GM23338 (cell line): ENCODE measurements at regions not wholly inside any gene's neighbourhood (a gene's known extent, or its start where the extent isn't known, plus 50 kb on each side); places are given as distances from the start of the nearest gene placed in this dataset.

Experiments
- ATAC-seq: fragments of 200-7000 bp; cut with Tn5 transposase; 3 replicates; pipeline ENCODE4 v1.9.1; 2020
- DNase-seq: peaks from one replicate; pipeline ENCODE4 v3.0.0-alpha.2; 2015; ENCODE audit warnings: low spot score
- H2AFZ ChIP-seq: fragments of 200-600 bp; sonication (generic); 2 replicates; pipeline ENCODE4 v1.8.0; 2016; ENCODE audit warnings: antibody characterized with exemption, mild to moderate bottlenecking, moderate library complexity
- H3F3A ChIP-seq: fragments of 200-600 bp; sonication (generic); replicated peaks from 2 replicates; pipeline ENCODE4 v1.8.0; 2017; ENCODE audit warnings: antibody characterized with exemption, mixed run types, low read depth
- H3K27ac ChIP-seq: fragments of 200-600 bp; sonication (generic); 2 replicates; pipeline ENCODE4 v1.6.1; 2016; ENCODE audit warnings: low read depth
- H3K27me3 ChIP-seq: fragments of 200-600 bp; sonication (generic); 2 replicates; pipeline ENCODE4 v1.8.0; 2016; ENCODE audit warnings: mild to moderate bottlenecking, mixed run types, moderate library complexity; ENCODE audit not compliant: insufficient read depth
- H3K36me3 ChIP-seq: fragments of 200-600 bp; sonication (generic); 2 replicates; pipeline ENCODE4 v1.8.0; 2016; ENCODE audit warnings: mild to moderate bottlenecking; ENCODE audit not compliant: insufficient read depth
- H3K4me1 ChIP-seq: fragments of 200-600 bp; sonication (generic); 2 replicates; pipeline ENCODE4 v1.8.0; 2016; ENCODE audit warnings: mild to moderate bottlenecking, moderate library complexity; ENCODE audit not compliant: insufficient read depth
- H3K4me2 ChIP-seq: fragments of 200-600 bp; sonication (generic); 2 replicates; pipeline ENCODE4 v1.7.1; 2017; ENCODE audit warnings: mixed run types
- H3K4me3 ChIP-seq: fragments of 200-600 bp; sonication (generic); 2 replicates; pipeline ENCODE4 v1.6.1; 2016; ENCODE audit warnings: mixed run types
- H3K79me2 ChIP-seq: fragments of 200-600 bp; sonication (generic); replicated peaks from 2 replicates; pipeline ENCODE4 v1.8.0; 2017; ENCODE audit warnings: mild to moderate bottlenecking; ENCODE audit not compliant: insufficient read depth
- H3K9me2 ChIP-seq: fragments of 200-600 bp; sonication (generic); 2 replicates; pipeline ENCODE4 v1.8.0; 2017; ENCODE audit not compliant: insufficient read depth
- H4K20me1 ChIP-seq: fragments of 200-600 bp; sonication (generic); replicated peaks from 2 replicates; pipeline ENCODE4 v1.8.0; 2017; ENCODE audit warnings: mild to moderate bottlenecking; ENCODE audit not compliant: insufficient read depth
- H3K27ac Mint-ChIP-seq: 2 replicates; pipeline ENCODE4 v1.8.0; 2020; ENCODE audit warnings: inconsistent platforms, mild to moderate bottlenecking, moderate library complexity, mixed read lengths
- H3K27me3 Mint-ChIP-seq: 3 replicates; pipeline ENCODE4 v1.8.0; 2022; ENCODE audit warnings: low read depth, mild to moderate bottlenecking, moderate library complexity, mixed read lengths, inconsistent platforms; ENCODE audit not compliant: insufficient read depth, poor library complexity
- H3K36me3 Mint-ChIP-seq: 3 replicates; pipeline ENCODE4 v1.8.0; 2021; ENCODE audit warnings: low read depth, mild to moderate bottlenecking, inconsistent platforms, moderate library complexity, mixed read lengths
- H3K4me1 Mint-ChIP-seq: 3 replicates; pipeline ENCODE4 v1.8.0; 2020; ENCODE audit warnings: mild to moderate bottlenecking, inconsistent platforms, mixed read lengths
- H3K4me3 Mint-ChIP-seq: 3 replicates; pipeline ENCODE4 v1.8.0; 2021; ENCODE audit warnings: moderate library complexity, mild to moderate bottlenecking, inconsistent platforms, mixed read lengths
- H3K9me3 Mint-ChIP-seq: 3 replicates; pipeline ENCODE4 v1.8.0; 2020; ENCODE audit warnings: moderate library complexity, mild to moderate bottlenecking, inconsistent platforms, mixed read lengths
- JUNB ChIP-seq: IDR thresholded peaks from one replicate; pipeline ENCODE4 v1.6.1; 2016; ENCODE audit warnings: antibody characterized with exemption; ENCODE audit not compliant: unreplicated experiment
- POLR2AphosphoS5 ChIP-seq: IDR thresholded peaks from 2 replicates; pipeline ENCODE4 v1.6.1; 2016; ENCODE audit warnings: antibody characterized with exemption, low read depth
- STAT1 ChIP-seq: IDR thresholded peaks from one replicate; pipeline ENCODE4 v1.6.1; 2016; ENCODE audit warnings: antibody characterized with exemption; ENCODE audit not compliant: unreplicated experiment
- TF ChIP-seq, protein P1 (sequence below): IDR thresholded peaks from 2 replicates; pipeline ENCODE4 v1.6.1; 2016; ENCODE audit warnings: antibody characterized with exemption
- TF ChIP-seq, protein P2 (sequence below): fragments of 250-450 bp; sonication (Bioruptor Pico); IDR thresholded peaks from 2 replicates; pipeline ENCODE4 v1.5.0; 2020; ENCODE audit warnings: mild to moderate bottlenecking, moderate library complexity
- TF ChIP-seq, protein P3 (sequence below): IDR thresholded peaks from one replicate; pipeline ENCODE4 v1.6.1; 2018; ENCODE audit warnings: antibody characterized with exemption; ENCODE audit not compliant: unreplicated experiment

DNA sequence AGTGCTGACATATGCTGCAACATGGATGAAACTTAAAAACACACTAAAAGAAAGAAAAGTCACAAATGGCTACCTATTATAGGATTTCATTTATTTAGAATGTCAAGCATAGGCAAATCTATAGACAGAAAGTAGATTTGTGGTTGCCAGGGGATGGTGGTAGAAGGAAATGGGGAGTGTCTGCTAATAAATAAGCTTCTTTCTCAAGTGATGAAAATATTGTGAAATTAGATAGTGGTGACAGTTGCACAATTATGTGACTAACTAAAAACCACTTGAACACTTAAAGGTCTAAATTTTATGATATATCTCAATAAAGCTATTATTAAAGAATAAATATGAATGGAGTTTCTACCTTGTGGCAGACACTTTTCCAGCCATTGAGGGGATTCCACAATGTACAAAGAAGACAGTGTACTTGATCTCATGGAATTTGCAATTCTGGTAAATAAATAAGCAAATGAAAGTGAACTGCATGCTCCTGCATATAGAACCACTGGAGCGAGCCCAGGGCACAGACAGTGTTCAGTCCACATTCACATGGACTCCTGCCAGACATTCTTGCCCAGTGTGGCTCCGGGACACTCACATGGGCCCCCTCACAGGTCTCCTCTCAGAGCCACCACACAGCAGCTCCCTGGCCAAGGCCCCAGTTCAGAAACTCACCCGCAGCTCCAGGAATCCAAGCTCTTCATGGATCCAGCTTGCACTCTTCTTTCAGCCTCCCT lies 107.1 kb upstream of the ARID2 start:
- Histone ChIP-seq H3K4me3 (no peak overlapping the region), H3K4me1 (no peaks in the 10 kb centered on the region), H3K27me3 (no peaks in the 10 kb centered on the region), H3K27ac (no peak overlapping the region), H3K9me2 (no peaks in the 10 kb centered on the region), H3K36me3 (no peaks in the 10 kb centered on the region), H2AFZ (no peak overlapping the region), H4K20me1 (no peaks in the 10 kb centered on the region), H3K4me2 (no peak overlapping the region), H3K79me2 (no peaks in the 10 kb centered on the region), H3F3A (no peaks in the 10 kb centered on the region)
- peaks cover 5% of the 10 kb centered on the region; the same call in 2 of the 3 replicates for H3K4me1 Mint-ChIP-seq
- DNase-seq = no peak
- no peaks in the 10 kb centered on the region for H3K27me3 Mint-ChIP-seq
- TF ChIP-seq POLR2AphosphoS5 (no peak), STAT1 (no peak), JUNB (no peak)
- TF ChIP-seq, protein P1, sequence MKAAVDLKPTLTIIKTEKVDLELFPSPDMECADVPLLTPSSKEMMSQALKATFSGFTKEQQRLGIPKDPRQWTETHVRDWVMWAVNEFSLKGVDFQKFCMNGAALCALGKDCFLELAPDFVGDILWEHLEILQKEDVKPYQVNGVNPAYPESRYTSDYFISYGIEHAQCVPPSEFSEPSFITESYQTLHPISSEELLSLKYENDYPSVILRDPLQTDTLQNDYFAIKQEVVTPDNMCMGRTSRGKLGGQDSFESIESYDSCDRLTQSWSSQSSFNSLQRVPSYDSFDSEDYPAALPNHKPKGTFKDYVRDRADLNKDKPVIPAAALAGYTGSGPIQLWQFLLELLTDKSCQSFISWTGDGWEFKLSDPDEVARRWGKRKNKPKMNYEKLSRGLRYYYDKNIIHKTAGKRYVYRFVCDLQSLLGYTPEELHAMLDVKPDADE = no peak
- TF ChIP-seq, protein P2, sequence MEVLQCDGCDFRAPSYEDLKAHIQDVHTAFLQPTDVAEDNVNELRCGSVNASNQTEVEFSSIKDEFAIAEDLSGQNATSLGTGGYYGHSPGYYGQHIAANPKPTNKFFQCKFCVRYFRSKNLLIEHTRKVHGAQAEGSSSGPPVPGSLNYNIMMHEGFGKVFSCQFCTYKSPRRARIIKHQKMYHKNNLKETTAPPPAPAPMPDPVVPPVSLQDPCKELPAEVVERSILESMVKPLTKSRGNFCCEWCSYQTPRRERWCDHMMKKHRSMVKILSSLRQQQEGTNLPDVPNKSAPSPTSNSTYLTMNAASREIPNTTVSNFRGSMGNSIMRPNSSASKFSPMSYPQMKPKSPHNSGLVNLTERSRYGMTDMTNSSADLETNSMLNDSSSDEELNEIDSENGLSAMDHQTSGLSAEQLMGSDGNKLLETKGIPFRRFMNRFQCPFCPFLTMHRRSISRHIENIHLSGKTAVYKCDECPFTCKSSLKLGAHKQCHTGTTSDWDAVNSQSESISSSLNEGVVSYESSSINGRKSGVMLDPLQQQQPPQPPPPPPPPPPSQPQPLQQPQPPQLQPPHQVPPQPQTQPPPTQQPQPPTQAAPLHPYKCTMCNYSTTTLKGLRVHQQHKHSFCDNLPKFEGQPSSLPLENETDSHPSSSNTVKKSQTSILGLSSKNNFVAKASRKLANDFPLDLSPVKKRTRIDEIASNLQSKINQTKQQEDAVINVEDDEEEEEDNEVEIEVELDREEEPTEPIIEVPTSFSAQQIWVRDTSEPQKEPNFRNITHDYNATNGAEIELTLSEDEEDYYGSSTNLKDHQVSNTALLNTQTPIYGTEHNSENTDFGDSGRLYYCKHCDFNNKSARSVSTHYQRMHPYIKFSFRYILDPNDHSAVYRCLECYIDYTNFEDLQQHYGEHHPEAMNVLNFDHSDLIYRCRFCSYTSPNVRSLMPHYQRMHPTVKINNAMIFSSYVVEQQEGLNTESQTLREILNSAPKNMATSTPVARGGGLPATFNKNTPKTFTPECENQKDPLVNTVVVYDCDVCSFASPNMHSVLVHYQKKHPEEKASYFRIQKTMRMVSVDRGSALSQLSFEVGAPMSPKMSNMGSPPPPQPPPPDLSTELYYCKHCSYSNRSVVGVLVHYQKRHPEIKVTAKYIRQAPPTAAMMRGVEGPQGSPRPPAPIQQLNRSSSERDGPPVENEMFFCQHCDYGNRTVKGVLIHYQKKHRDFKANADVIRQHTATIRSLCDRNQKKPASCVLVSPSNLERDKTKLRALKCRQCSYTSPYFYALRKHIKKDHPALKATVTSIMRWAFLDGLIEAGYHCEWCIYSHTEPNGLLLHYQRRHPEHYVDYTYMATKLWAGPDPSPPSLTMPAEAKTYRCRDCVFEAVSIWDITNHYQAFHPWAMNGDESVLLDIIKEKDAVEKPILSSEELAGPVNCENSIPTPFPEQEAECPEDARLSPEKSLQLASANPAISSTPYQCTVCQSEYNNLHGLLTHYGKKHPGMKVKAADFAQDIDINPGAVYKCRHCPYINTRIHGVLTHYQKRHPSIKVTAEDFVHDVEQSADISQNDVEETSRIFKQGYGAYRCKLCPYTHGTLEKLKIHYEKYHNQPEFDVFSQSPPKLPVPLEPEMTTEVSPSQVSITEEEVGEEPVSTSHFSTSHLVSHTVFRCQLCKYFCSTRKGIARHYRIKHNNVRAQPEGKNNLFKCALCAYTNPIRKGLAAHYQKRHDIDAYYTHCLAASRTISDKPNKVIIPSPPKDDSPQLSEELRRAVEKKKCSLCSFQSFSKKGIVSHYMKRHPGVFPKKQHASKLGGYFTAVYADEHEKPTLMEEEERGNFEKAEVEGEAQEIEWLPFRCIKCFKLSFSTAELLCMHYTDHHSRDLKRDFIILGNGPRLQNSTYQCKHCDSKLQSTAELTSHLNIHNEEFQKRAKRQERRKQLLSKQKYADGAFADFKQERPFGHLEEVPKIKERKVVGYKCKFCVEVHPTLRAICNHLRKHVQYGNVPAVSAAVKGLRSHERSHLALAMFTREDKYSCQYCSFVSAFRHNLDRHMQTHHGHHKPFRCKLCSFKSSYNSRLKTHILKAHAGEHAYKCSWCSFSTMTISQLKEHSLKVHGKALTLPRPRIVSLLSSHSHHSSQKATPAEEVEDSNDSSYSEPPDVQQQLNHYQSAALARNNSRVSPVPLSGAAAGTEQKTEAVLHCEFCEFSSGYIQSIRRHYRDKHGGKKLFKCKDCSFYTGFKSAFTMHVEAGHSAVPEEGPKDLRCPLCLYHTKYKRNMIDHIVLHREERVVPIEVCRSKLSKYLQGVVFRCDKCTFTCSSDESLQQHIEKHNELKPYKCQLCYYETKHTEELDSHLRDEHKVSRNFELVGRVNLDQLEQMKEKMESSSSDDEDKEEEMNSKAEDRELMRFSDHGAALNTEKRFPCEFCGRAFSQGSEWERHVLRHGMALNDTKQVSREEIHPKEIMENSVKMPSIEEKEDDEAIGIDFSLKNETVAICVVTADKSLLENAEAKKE (CRISPR knock-in tag) = no peak
- TF ChIP-seq, protein P3, sequence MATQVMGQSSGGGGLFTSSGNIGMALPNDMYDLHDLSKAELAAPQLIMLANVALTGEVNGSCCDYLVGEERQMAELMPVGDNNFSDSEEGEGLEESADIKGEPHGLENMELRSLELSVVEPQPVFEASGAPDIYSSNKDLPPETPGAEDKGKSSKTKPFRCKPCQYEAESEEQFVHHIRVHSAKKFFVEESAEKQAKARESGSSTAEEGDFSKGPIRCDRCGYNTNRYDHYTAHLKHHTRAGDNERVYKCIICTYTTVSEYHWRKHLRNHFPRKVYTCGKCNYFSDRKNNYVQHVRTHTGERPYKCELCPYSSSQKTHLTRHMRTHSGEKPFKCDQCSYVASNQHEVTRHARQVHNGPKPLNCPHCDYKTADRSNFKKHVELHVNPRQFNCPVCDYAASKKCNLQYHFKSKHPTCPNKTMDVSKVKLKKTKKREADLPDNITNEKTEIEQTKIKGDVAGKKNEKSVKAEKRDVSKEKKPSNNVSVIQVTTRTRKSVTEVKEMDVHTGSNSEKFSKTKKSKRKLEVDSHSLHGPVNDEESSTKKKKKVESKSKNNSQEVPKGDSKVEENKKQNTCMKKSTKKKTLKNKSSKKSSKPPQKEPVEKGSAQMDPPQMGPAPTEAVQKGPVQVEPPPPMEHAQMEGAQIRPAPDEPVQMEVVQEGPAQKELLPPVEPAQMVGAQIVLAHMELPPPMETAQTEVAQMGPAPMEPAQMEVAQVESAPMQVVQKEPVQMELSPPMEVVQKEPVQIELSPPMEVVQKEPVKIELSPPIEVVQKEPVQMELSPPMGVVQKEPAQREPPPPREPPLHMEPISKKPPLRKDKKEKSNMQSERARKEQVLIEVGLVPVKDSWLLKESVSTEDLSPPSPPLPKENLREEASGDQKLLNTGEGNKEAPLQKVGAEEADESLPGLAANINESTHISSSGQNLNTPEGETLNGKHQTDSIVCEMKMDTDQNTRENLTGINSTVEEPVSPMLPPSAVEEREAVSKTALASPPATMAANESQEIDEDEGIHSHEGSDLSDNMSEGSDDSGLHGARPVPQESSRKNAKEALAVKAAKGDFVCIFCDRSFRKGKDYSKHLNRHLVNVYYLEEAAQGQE = no peak
- no peaks in the 10 kb centered on the region for H3K36me3 Mint-ChIP-seq
- no peak overlapping the region for H3K4me3 Mint-ChIP-seq
- 0 out of 3 replicates have a peak, but pooled peaks cover 2% of the 10 kb centered on the region for H3K9me3 Mint-ChIP-seq
- no peak overlapping the region for H3K27ac Mint-ChIP-seq
- no peak for ATAC-seq
